Fibroblast of lung (primary cell): ENCODE measurements at regions not wholly inside any gene's neighbourhood (a gene's known extent, or its start where the extent isn't known, plus 50 kb on each side); places are given as distances from the start of the nearest gene placed in this dataset.

ENCODE experiments used
- DNase-seq, 2 donors: peaks; one replicate each; pipeline versions ENCODE4 v3.0.0 to v3.0.0-alpha.2; 2010; ENCODE audit warnings: low read depth in 2 of 2
- H2AFZ ChIP-seq: 2 replicates; pipeline ENCODE4 v1.5.1; 2012; ENCODE audit warnings: low read length, control low read depth, inconsistent platforms
- H3K27ac ChIP-seq: 2 replicates; pipeline ENCODE4 v1.5.1; 2011; ENCODE audit warnings: low read length, control low read depth; ENCODE audit not compliant: insufficient read depth
- H3K27me3 ChIP-seq: 2 replicates; pipeline ENCODE4 v1.5.1; 2011; ENCODE audit warnings: mild to moderate bottlenecking, low read length; ENCODE audit not compliant: control insufficient read depth, insufficient read depth
- H3K36me3 ChIP-seq: 2 replicates; pipeline ENCODE4 v1.5.1; 2011; ENCODE audit warnings: low read length; ENCODE audit not compliant: control insufficient read depth, insufficient read depth
- H3K4me1 ChIP-seq: 2 replicates; pipeline ENCODE4 v1.5.1; 2011; ENCODE audit warnings: low read length; ENCODE audit not compliant: control insufficient read depth, insufficient read depth; ENCODE audit errors: extremely low read depth
- H3K4me2 ChIP-seq: 2 replicates; pipeline ENCODE4 v1.5.1; 2011; ENCODE audit warnings: low read length, control low read depth; ENCODE audit not compliant: insufficient read depth; ENCODE audit errors: extremely low read depth
- H3K4me3 ChIP-seq, 4 experiments: fragments of 200-600 bp in 1 of 4; sonication (generic) in 1 of 4; replicated peaks in 1 of 4; 2 replicates each; pipeline ENCODE4 v1.5.1; 2011 to 2016; ENCODE audit warnings: low read length in 4 of 4, low read depth in 3 of 4, mild to moderate bottlenecking in 3 of 4, control low read depth in 2 of 4, inconsistent platforms in 1 of 4, mixed read lengths in 1 of 4; ENCODE audit not compliant: insufficient read depth in 1 of 4; ENCODE audit errors: control extremely low read depth in 1 of 4
- H3K79me2 ChIP-seq: 2 replicates; pipeline ENCODE4 v1.5.1; 2012; ENCODE audit warnings: mild to moderate bottlenecking, low read length, inconsistent platforms; ENCODE audit not compliant: control insufficient read depth, insufficient read depth
- H3K9ac ChIP-seq: 2 replicates; pipeline ENCODE4 v1.5.1; 2011; ENCODE audit warnings: mild to moderate bottlenecking, low read length, control low read depth; ENCODE audit not compliant: insufficient read depth
- H3K9me3 ChIP-seq: 2 replicates; pipeline ENCODE4 v1.5.1; 2012; ENCODE audit warnings: low read depth, low read length; ENCODE audit not compliant: control insufficient read depth, insufficient read depth
- H4K20me1 ChIP-seq: 2 replicates; pipeline ENCODE4 v1.5.1; 2011; ENCODE audit warnings: low read length; ENCODE audit not compliant: control insufficient read depth, insufficient read depth; ENCODE audit errors: extremely low read depth
- CTCF ChIP-seq, 2 donors: IDR thresholded peaks in 1 of 2; conservative IDR thresholded peaks in 1 of 2; 1 replicate in 1 of 2; 2 replicates in 1 of 2; pipeline ENCODE4 v1.5.1; 2011 to 2012; ENCODE audit warnings: low read length in 2 of 2, control low read depth in 1 of 2, inconsistent platforms in 1 of 2, low read depth in 1 of 2, mild to moderate bottlenecking in 1 of 2
- EZH2 ChIP-seq: IDR thresholded peaks from 2 replicates; pipeline ENCODE4 v1.5.1; 2012; ENCODE audit warnings: low read length, control low read depth, mild to moderate bottlenecking; ENCODE audit errors: missing control alignments

- no peaks in the 10 kb centered on the region for H3K27me3 ChIP-seq
- H3K4me3 ChIP-seq = no peak overlapping the region
- TF ChIP-seq EZH2 (no peak), CTCF (conservative IDR thresholded peaks at IDR 0.05 in 1 of 2, IDR thresholded peaks at IDR 0.05 in 1 of 2; ENCODE audit: low read depth in 1 of 2, low read length in 2 of 2) (no peak)
- H3K9me3 ChIP-seq = no peaks in the 10 kb centered on the region
- H3K4me1 ChIP-seq = no peaks in the 10 kb centered on the region
- no peak overlapping the region for H3K9ac ChIP-seq
- H4K20me1 ChIP-seq = no peaks in the 10 kb centered on the region
- H3K36me3 ChIP-seq = no peaks in the 10 kb centered on the region
- H3K27ac ChIP-seq = no peak overlapping the region
- H3K4me2 ChIP-seq = no peak overlapping the region
- no peak for DNase-seq
- no peaks in the 10 kb centered on the region for H3K79me2 ChIP-seq
- no peak overlapping the region for H2AFZ ChIP-seq
Measured at GRCh38 chr11:97398246-97398645, 1008.4 kb downstream of the JRKL start.

GRCh38 chr11:97409141-97409540 is 1019.3 kb downstream of the JRKL start:
- DNase-seq = no peak
- TF ChIP-seq EZH2 = no peak
- TF ChIP-seq CTCF (conservative IDR thresholded peaks at IDR 0.05 in 1 of 2, IDR thresholded peaks at IDR 0.05 in 1 of 2; ENCODE audit: low read depth in 1 of 2, low read length in 2 of 2) = no peak
- H3K79me2 ChIP-seq = no peaks in the 10 kb centered on the region
- H3K36me3 ChIP-seq = no peaks in the 10 kb centered on the region
- H4K20me1 ChIP-seq = no peaks in the 10 kb centered on the region
- H3K27me3 ChIP-seq = no peaks in the 10 kb centered on the region
- H3K4me3 ChIP-seq = no peak overlapping the region
- H3K9me3 ChIP-seq = no peaks in the 10 kb centered on the region
- H3K4me2 ChIP-seq = no peak overlapping the region
- no peak overlapping the region for H2AFZ ChIP-seq
- H3K4me1 ChIP-seq = no peaks in the 10 kb centered on the region
- no peak overlapping the region for H3K27ac ChIP-seq
- no peak overlapping the region for H3K9ac ChIP-seq

- no peak for TF ChIP-seq EZH2
- TF ChIP-seq CTCF (conservative IDR thresholded peaks at IDR 0.05 in 1 of 2, IDR thresholded peaks at IDR 0.05 in 1 of 2; ENCODE audit: low read depth in 1 of 2, low read length in 2 of 2) = no peak
- Histone ChIP-seq H3K9me3 (no peaks in the 10 kb centered on the region), H4K20me1 (no peaks in the 10 kb centered on the region), H2AFZ (no peak overlapping the region), H3K4me3 (no peak overlapping the region), H3K27me3 (no peaks in the 10 kb centered on the region), H3K79me2 (no peaks in the 10 kb centered on the region), H3K27ac (no peak overlapping the region), H3K36me3 (no peaks in the 10 kb centered on the region), H3K4me2 (no peak overlapping the region), H3K4me1 (no peaks in the 10 kb centered on the region), H3K9ac (no peak overlapping the region)
- no peak for DNase-seq
Measured at GRCh38 chr11:97414801-97415200, 1025.0 kb downstream of the JRKL start.
